ENCODE measurements at regions not wholly inside any gene's neighbourhood (a gene's known extent, or its start where the extent isn't known, plus 50 kb on each side); places are given as distances from the start of the nearest gene placed in this dataset.

- TF ChIP-seq ATF2 (tag by site-specific recombination; IDR thresholded peaks at IDR 0.05; ENCODE audit: low read depth) (no peak), ZNF133 (tag by site-specific recombination; IDR thresholded peaks at IDR 0.05) (no peak), REST (tag by site-specific recombination; IDR thresholded peaks at IDR 0.05) (no peak), ZFP3 (tag by site-specific recombination; IDR thresholded peaks at IDR 0.05; ENCODE audit: low read depth) (no peak), ZNF121 (tag by site-specific recombination; IDR thresholded peaks at IDR 0.05) (no peak), ZNF768 (tag by site-specific recombination; IDR thresholded peaks at IDR 0.05) (no peak)
Observed at GRCh38 chr9:26129217-26129616, 451.0 kb upstream of the TUSC1 start.

Measured in HEK293 (cell line).